BE2C (cell line): ENCODE measurements at regions not wholly inside any gene's neighbourhood (a gene's known extent, or its start where the extent isn't known, plus 50 kb on each side); places are given as distances from the start of the nearest gene placed in this dataset.
"Not testable (repeated sequence)": the region's sequence is repeated elsewhere in the genome, so short reads cannot be mapped to it uniquely, and the experiment has no call there.

ENCODE experiments used
- DNase-seq: peaks from one replicate; pipeline ENCODE4 v3.0.0-alpha.2; 2020
- H3K27me3 ChIP-seq: fragments of 250-450 bp; sonication (Bioruptor Pico); 2 replicates; pipeline ENCODE4 v1.5.1; 2020; ENCODE audit warnings: mild to moderate bottlenecking
- H3K36me3 ChIP-seq: fragments of 250-450 bp; sonication (Bioruptor Pico); 2 replicates; pipeline ENCODE4 v1.5.1; 2020; ENCODE audit warnings: mild to moderate bottlenecking
- H3K4me1 ChIP-seq: fragments of 250-450 bp; sonication (Bioruptor Pico); 2 replicates; pipeline ENCODE4 v1.5.1; 2020
- H3K4me3 ChIP-seq: 2 replicates; pipeline ENCODE4 v1.5.1; 2011; ENCODE audit warnings: low read depth, low read length
- H3K9me3 ChIP-seq: fragments of 250-450 bp; sonication (Bioruptor Pico); 2 replicates; pipeline ENCODE4 v1.5.1; 2020
- TF ChIP-seq, protein P1 (sequence below): IDR thresholded peaks from 2 replicates; pipeline ENCODE4 v1.5.1; 2012; ENCODE audit warnings: mild to moderate bottlenecking, low read depth, low read length

GRCh38 chr4:159420162-159421057 lies 317.5 kb downstream of the RAPGEF2 start:
- Histone ChIP-seq H3K36me3 (no peaks in the 10 kb centered on the region), H3K4me3 (no peak overlapping the region), H3K9me3 (no peaks in the 10 kb centered on the region), H3K27me3 (no peaks in the 10 kb centered on the region), H3K4me1 (no peaks in the 10 kb centered on the region)
- TF ChIP-seq, protein P1, sequence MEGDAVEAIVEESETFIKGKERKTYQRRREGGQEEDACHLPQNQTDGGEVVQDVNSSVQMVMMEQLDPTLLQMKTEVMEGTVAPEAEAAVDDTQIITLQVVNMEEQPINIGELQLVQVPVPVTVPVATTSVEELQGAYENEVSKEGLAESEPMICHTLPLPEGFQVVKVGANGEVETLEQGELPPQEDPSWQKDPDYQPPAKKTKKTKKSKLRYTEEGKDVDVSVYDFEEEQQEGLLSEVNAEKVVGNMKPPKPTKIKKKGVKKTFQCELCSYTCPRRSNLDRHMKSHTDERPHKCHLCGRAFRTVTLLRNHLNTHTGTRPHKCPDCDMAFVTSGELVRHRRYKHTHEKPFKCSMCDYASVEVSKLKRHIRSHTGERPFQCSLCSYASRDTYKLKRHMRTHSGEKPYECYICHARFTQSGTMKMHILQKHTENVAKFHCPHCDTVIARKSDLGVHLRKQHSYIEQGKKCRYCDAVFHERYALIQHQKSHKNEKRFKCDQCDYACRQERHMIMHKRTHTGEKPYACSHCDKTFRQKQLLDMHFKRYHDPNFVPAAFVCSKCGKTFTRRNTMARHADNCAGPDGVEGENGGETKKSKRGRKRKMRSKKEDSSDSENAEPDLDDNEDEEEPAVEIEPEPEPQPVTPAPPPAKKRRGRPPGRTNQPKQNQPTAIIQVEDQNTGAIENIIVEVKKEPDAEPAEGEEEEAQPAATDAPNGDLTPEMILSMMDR: no peak
- no peak for DNase-seq

DNA sequence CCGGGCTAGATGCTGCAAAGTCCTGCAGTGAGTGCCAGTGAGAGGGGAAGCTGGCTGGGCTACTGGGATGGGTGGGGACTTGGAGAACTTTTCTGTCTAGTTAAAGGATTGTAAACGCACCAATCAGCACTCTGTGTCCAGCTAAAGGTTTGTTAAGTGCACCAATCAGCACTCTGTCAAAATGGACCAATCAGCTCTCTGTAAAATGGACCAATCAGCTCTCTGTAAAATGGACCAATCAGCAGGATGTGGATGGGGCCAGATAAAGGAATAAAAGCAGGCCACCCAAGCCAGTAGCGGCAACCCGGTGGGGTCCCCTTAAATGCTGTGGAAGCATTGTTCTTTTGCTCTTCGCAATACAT lies 318.2 kb downstream of the RAPGEF2 start:
- not testable (repeated sequence) for H3K27me3 ChIP-seq, H3K4me3 ChIP-seq

DNA sequence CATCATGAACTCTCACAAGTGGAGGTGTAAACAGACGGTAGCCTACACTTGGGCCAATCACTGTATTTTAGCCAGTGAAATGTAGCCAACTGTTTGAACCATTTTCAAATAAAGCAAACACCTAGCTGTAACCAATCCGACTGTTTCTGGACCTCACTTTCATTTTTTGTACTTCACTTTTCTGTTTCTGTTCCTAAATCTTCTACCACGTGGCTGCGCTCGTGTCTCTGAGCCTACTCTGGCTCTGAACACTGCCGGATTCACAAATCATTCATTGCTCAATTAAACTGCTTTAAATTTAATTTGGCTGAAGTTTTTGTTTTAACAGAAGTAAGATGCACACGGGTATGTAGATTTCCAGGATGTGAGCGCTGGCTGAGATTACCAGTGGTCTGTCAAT lies 319.1 kb downstream of the RAPGEF2 start:
- H3K4me1 ChIP-seq: no peaks in the 10 kb centered on the region
- H3K9me3 ChIP-seq: no peaks in the 10 kb centered on the region
- TF ChIP-seq, protein P1: no peak

More for the DNA sequence above, 318.2 kb downstream of the RAPGEF2 start:
- DNase-seq, H3K9me3 ChIP-seq, H3K4me1 ChIP-seq, H3K36me3 ChIP-seq: not testable (repeated sequence)

GRCh38 chr4:159422626-159423025 lies 319.7 kb downstream of the RAPGEF2 start:
- H3K9me3 ChIP-seq: no peaks in the 10 kb centered on the region
- no peak overlapping the region for H3K4me3 ChIP-seq
- no peak for DNase-seq
- no peaks in the 10 kb centered on the region for H3K4me1 ChIP-seq
- H3K27me3 ChIP-seq: no peaks in the 10 kb centered on the region
- TF ChIP-seq, protein P1: no peak
- no peaks in the 10 kb centered on the region for H3K36me3 ChIP-seq

More for the DNA sequence above, 319.1 kb downstream of the RAPGEF2 start:
- Histone ChIP-seq H3K4me3 (no peak overlapping the region), H3K27me3 (no peaks in the 10 kb centered on the region), H3K36me3 (no peaks in the 10 kb centered on the region)
- no peak for DNase-seq

DNA sequence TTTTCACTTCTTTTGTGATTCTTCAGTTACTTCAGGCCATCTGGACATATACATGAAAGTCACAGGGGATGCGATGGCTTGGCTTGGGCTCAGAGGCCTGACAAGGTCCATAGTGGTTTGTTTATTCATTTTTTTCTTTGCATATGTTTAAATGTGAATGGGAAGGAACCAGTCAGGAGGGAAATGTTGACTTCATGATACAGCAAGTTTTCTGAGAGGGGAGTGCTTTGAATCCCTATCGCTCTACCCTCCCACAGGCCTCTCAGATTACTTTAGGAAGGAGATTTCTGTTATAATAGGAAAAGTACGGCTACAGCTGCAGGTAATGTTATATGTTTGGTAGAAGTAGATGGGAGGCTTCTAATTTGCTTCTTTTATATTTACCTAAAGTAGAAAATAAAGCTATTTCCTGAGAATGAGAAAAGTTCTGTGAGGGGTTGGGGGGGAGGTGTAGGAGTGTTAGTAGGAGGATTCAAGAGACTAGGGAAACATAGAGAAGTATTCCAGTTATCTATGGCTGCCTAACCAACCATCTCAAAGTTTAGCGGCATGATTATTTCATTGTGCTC lies 322.9 kb downstream of the RAPGEF2 start:
- Histone ChIP-seq H3K4me3 (no peak overlapping the region), H3K9me3 (no peaks in the 10 kb centered on the region), H3K4me1 (no peaks in the 10 kb centered on the region), H3K36me3 (no peaks in the 10 kb centered on the region), H3K27me3 (no peaks in the 10 kb centered on the region)
- no peak for DNase-seq
- TF ChIP-seq, protein P1: no peak

DNA sequence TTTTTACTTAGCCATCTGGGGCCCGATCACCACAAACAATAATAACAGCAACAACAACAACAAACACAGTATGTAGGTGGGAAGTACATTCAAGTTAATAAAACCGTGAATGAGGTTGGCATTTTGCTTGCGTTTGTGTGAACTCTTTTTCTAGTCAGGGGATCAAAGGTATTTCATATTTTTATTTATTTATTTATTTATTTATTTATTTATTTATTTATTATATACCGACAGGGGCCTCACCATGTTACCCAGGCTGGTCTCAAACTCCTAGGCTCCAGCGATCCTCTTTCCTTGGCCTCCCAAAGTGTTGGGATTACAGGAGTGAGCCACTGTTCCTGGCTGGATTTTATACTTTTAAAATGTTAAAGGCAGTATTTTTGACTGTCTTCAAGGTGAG lies 325.4 kb downstream of the RAPGEF2 start:
- no peak for DNase-seq
- no peak overlapping the region for H3K4me3 ChIP-seq
- TF ChIP-seq, protein P1: no peak
- no peaks in the 10 kb centered on the region for H3K9me3 ChIP-seq
- no peaks in the 10 kb centered on the region for H3K4me1 ChIP-seq
- no peaks in the 10 kb centered on the region for H3K36me3 ChIP-seq
- no peaks in the 10 kb centered on the region for H3K27me3 ChIP-seq
